ENCODE measurements at regions not wholly inside any gene's neighbourhood (a gene's known extent, or its start where the extent isn't known, plus 50 kb on each side); places are given as distances from the start of the nearest gene placed in this dataset.

DNA sequence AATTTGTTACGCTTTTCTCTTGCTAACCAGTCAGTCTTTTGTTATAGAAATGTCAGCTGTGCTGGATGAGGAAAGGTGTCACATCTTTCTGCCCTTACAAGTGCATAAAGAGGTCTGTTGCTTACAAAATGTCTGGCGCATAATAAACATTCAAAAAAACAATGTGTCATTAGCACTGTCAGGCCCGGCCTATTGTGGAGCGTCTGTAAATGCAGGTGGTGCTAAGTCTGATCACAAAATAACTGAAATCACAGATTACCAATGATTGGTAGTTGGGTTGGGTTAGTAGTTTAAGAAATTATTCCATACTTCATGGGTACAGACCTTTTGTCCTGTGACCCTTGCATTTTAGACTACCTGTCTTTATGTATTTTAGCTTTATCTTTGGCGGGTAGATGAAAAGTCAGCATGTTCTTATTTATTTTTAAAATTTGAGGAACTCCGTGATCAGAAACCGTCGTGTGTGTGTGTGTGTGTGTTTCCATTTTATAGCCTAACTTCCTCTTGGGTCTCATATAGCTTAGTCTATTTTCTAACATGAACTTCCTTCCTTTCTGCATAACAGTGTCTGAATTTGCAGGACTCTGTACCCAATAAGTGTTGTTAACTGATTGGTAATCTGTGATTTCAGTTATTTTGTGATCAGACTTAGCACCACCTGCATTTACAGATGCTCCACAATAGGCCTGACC lies 88.1 kb upstream of the IFNGR1 start:
- Mint-ChIP-seq H3K9me3 (no peaks in the 10 kb centered on the region), H3K4me1 (peaks cover 17% of the 10 kb centered on the region), H3K27me3 (ENCODE audit: low read depth) (no peaks in the 10 kb centered on the region), H3K36me3 (no peaks in the 10 kb centered on the region), H3K4me3 (no peak overlapping the region), H3K27ac (no peak overlapping the region)
- no peak for DNase-seq (ENCODE audit: low spot score in 2 of 2, unreplicated experiment in 2 of 2)
- TF ChIP-seq CTCF (IDR thresholded peaks at IDR 0.05; ENCODE audit: unreplicated experiment): no peak

DNA sequence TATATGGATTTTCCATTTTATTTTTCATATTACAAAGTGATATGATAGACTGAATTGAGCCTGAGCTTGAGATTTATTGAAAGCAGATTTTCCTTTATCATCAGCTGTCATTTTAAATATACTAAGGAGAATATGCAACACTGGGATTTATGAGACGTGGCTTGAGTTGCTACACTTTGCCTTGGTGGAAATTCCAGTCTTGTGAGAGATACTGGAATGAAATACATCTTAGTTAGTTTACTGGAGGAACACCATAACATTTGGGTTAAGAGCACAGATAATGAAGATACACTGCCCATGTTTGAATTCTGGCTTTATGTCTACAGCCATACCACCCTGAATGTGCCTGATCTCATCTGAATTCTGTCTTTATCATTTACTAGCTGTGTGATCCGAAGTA lies 86.5 kb upstream of the IFNGR1 start:
- DNase-seq (ENCODE audit: low spot score in 2 of 2, unreplicated experiment in 2 of 2): no peak
- Mint-ChIP-seq H3K4me1 (peaks cover 18% of the 10 kb centered on the region), H3K36me3 (no peaks in the 10 kb centered on the region), H3K27me3 (ENCODE audit: low read depth) (no peaks in the 10 kb centered on the region), H3K27ac (no peak overlapping the region), H3K9me3 (no peaks in the 10 kb centered on the region), H3K4me3 (no peak overlapping the region)
- no peak for TF ChIP-seq CTCF (IDR thresholded peaks at IDR 0.05; ENCODE audit: unreplicated experiment)

DNA sequence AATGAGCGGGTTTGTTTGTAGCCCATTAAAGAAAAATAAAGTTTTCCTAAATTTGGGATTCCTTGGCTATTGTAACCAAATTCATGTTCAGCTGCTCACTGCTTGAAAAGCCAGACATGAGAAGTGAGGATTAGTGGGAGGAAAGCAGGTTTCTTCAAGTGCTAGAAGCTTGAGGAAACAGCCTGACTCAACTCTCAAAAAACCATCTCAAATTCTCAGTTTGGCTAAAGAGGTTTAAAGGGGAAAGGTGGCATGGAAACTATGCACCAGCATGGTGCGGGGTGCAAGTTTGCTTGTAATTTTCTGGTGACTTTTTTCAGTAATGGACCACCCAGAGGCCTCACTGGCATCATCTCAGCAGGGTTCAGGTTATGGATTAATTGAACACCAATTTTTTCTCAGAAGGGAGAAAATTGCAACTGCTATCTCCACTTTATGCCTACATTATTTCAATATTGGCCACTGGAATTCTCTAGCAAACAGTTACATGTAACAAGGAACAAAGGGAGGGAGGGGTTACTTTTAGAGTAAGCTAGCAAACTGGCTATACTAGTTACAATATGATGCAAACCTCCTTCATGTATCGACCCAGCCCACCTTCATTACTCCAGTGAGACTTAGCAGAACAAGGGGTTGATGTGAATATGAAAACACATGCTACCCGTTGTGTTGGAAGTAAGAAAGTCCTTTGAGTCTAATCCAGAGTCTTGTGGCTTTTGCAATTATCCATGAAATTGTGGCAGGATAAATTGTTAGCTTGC lies 85.0 kb upstream of the IFNGR1 start:
- no peak for TF ChIP-seq CTCF (IDR thresholded peaks at IDR 0.05; ENCODE audit: unreplicated experiment)
- Mint-ChIP-seq H3K27me3 (ENCODE audit: low read depth) (no peaks in the 10 kb centered on the region), H3K4me3 (no peak overlapping the region), H3K36me3 (no peaks in the 10 kb centered on the region), H3K4me1 (peaks cover 20% of the 10 kb centered on the region), H3K27ac (no peak overlapping the region), H3K9me3 (no peaks in the 10 kb centered on the region)
- DNase-seq (ENCODE audit: low spot score in 2 of 2, unreplicated experiment in 2 of 2): no peak

GRCh38 chr6:137303441-137303840 lies 84.3 kb upstream of the IFNGR1 start:
- Mint-ChIP-seq H3K4me1 (peaks cover 13% of the 10 kb centered on the region), H3K36me3 (no peaks in the 10 kb centered on the region), H3K4me3 (no peak overlapping the region), H3K27me3 (ENCODE audit: low read depth) (no peaks in the 10 kb centered on the region), H3K9me3 (no peaks in the 10 kb centered on the region), H3K27ac (no peak overlapping the region)
- no peak for DNase-seq (ENCODE audit: low spot score in 2 of 2, unreplicated experiment in 2 of 2)
- no peak for TF ChIP-seq CTCF (IDR thresholded peaks at IDR 0.05; ENCODE audit: unreplicated experiment)

- no peak overlapping the region for H3K4me3 Mint-ChIP-seq
- peaks cover 10% of the 10 kb centered on the region for H3K4me1 Mint-ChIP-seq
- H3K27ac Mint-ChIP-seq: no peak overlapping the region
- DNase-seq (ENCODE audit: low spot score in 2 of 2, unreplicated experiment in 2 of 2): no peak
- no peaks in the 10 kb centered on the region for H3K36me3 Mint-ChIP-seq
- H3K27me3 Mint-ChIP-seq (ENCODE audit: low read depth): no peaks in the 10 kb centered on the region
- H3K9me3 Mint-ChIP-seq: no peaks in the 10 kb centered on the region
- TF ChIP-seq CTCF (IDR thresholded peaks at IDR 0.05; ENCODE audit: unreplicated experiment): no peak
Measured at GRCh38 chr6:137299681-137300080, 80.5 kb upstream of the IFNGR1 start.
